Endothelial cell of umbilical vein (primary cell): ENCODE measurements at regions not wholly inside any gene's neighbourhood (a gene's known extent, or its start where the extent isn't known, plus 50 kb on each side); places are given as distances from the start of the nearest gene placed in this dataset.

Source experiments
- MYC ChIP-seq: IDR thresholded peaks from one replicate; pipeline ENCODE4 v1.6.1; 2011; ENCODE audit warnings: mild to moderate bottlenecking, low read depth, low read length
- TF ChIP-seq, protein P1 (sequence below), 2 donors: IDR thresholded peaks; 1 replicate in 1 of 2; 2 replicates in 1 of 2; pipeline ENCODE4 v1.5.1; 2011; ENCODE audit warnings: low read length in 2 of 2, mild to moderate bottlenecking in 2 of 2, moderate library complexity in 2 of 2, control low read depth in 1 of 2, inconsistent platforms in 1 of 2, low read depth in 1 of 2; ENCODE audit not compliant: insufficient read depth in 1 of 2; ENCODE audit errors: extremely low read depth in 1 of 2

- TF ChIP-seq, protein P1, sequence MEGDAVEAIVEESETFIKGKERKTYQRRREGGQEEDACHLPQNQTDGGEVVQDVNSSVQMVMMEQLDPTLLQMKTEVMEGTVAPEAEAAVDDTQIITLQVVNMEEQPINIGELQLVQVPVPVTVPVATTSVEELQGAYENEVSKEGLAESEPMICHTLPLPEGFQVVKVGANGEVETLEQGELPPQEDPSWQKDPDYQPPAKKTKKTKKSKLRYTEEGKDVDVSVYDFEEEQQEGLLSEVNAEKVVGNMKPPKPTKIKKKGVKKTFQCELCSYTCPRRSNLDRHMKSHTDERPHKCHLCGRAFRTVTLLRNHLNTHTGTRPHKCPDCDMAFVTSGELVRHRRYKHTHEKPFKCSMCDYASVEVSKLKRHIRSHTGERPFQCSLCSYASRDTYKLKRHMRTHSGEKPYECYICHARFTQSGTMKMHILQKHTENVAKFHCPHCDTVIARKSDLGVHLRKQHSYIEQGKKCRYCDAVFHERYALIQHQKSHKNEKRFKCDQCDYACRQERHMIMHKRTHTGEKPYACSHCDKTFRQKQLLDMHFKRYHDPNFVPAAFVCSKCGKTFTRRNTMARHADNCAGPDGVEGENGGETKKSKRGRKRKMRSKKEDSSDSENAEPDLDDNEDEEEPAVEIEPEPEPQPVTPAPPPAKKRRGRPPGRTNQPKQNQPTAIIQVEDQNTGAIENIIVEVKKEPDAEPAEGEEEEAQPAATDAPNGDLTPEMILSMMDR (IDR thresholded peaks at IDR 0.05; ENCODE audit: extremely low read depth in 1 of 2, insufficient read depth in 1 of 2, low read depth in 1 of 2, low read length in 2 of 2), result no peak
- no peak for TF ChIP-seq MYC
These were observed 66.3 kb upstream of the EDEM3 start for GRCh38 chr1:184820956-184821355.
